H9 (cell line): ENCODE measurements at regions not wholly inside any gene's neighbourhood (a gene's known extent, or its start where the extent isn't known, plus 50 kb on each side); places are given as distances from the start of the nearest gene placed in this dataset.

Experiments
- DNase-seq: peaks from one replicate; pipeline ENCODE4 v3.0.0-alpha.2; 2017
- H2AFZ ChIP-seq: one replicate; pipeline ENCODE4 v1.6.1; 2013; ENCODE audit warnings: mild to moderate bottlenecking, low read length, control low read depth, moderate library complexity
- H2AK5ac ChIP-seq: 2 replicates; pipeline ENCODE4 v1.6.1; 2013; ENCODE audit warnings: low read length, control low read depth, mixed read lengths; ENCODE audit not compliant: insufficient read length
- H2BK120ac ChIP-seq: one replicate; pipeline ENCODE4 v1.6.1; 2013; ENCODE audit warnings: low read depth, mild to moderate bottlenecking, low read length, control low read depth, inconsistent platforms; ENCODE audit not compliant: poor library complexity, severe bottlenecking
- H2BK12ac ChIP-seq: 2 replicates; pipeline ENCODE4 v1.6.1; 2013; ENCODE audit warnings: low read length, control low read depth, mixed read lengths, low read depth; ENCODE audit not compliant: insufficient read length
- H2BK15ac ChIP-seq: 2 replicates; pipeline ENCODE4 v1.6.1; 2013; ENCODE audit warnings: low read depth, low read length, control low read depth
- H2BK20ac ChIP-seq: one replicate; pipeline ENCODE4 v1.6.1; 2013; ENCODE audit warnings: low read depth, mild to moderate bottlenecking, low read length, control low read depth, inconsistent platforms; ENCODE audit not compliant: poor library complexity, severe bottlenecking
- H2BK5ac ChIP-seq: 2 replicates; pipeline ENCODE4 v1.6.1; 2013; ENCODE audit warnings: low read length, control low read depth, mixed read lengths; ENCODE audit not compliant: insufficient read length
- H3K14ac ChIP-seq: 2 replicates; pipeline ENCODE4 v1.6.1; 2013; ENCODE audit warnings: low read length, control low read depth; ENCODE audit not compliant: insufficient read depth
- H3K18ac ChIP-seq: 2 replicates; pipeline ENCODE4 v1.6.1; 2013; ENCODE audit warnings: low read depth, mild to moderate bottlenecking, mixed read lengths, low read length, control low read depth; ENCODE audit not compliant: insufficient read length
- H3K23ac ChIP-seq: 2 replicates; pipeline ENCODE4 v1.6.1; 2013; ENCODE audit warnings: low read length, control low read depth, mixed read lengths, low read depth; ENCODE audit not compliant: insufficient read length
- H3K23me2 ChIP-seq: 2 replicates; pipeline ENCODE4 v1.6.1; 2013; ENCODE audit warnings: low read depth, mild to moderate bottlenecking, mixed read lengths, low read length, control low read depth; ENCODE audit not compliant: insufficient read length, poor library complexity, severe bottlenecking
- H3K27ac ChIP-seq: 2 replicates; pipeline ENCODE4 v1.5.1; 2013; ENCODE audit warnings: low read length, control low read depth, mixed read lengths, low read depth; ENCODE audit not compliant: insufficient read length
- H3K27me3 ChIP-seq: 2 replicates; pipeline ENCODE4 v1.6.1; 2013; ENCODE audit warnings: low read length, control low read depth, inconsistent platforms; ENCODE audit not compliant: insufficient read depth
- H3K4ac ChIP-seq: 2 replicates; pipeline ENCODE4 v1.6.1; 2013; ENCODE audit warnings: low read depth, mild to moderate bottlenecking, control low read depth, inconsistent platforms, low read length, moderate library complexity
- H3K4me1 ChIP-seq: 2 replicates; pipeline ENCODE4 v1.6.1; 2013; ENCODE audit warnings: low read length, control low read depth, inconsistent platforms; ENCODE audit not compliant: insufficient read depth
- H3K4me2 ChIP-seq: 2 replicates; pipeline ENCODE4 v1.6.1; 2013; ENCODE audit warnings: low read length, control low read depth, mixed read lengths; ENCODE audit not compliant: insufficient read length, insufficient read depth
- H3K56ac ChIP-seq: 2 replicates; pipeline ENCODE4 v1.6.1; 2013; ENCODE audit warnings: low read depth, mild to moderate bottlenecking, mixed read lengths, low read length, control low read depth; ENCODE audit not compliant: insufficient read length
- H3K79me1 ChIP-seq: 2 replicates; pipeline ENCODE4 v1.6.1; 2013; ENCODE audit warnings: low read depth, mild to moderate bottlenecking, moderate library complexity, low read length, control low read depth, inconsistent platforms; ENCODE audit not compliant: insufficient read depth, poor library complexity, severe bottlenecking
- H3K79me2 ChIP-seq: 2 replicates; pipeline ENCODE4 v1.6.1; 2013; ENCODE audit warnings: low read length, control low read depth, inconsistent platforms; ENCODE audit not compliant: insufficient read depth
- H3K9ac ChIP-seq: 2 replicates; pipeline ENCODE4 v1.6.1; 2013; ENCODE audit warnings: low read length, control low read depth, mixed read lengths; ENCODE audit not compliant: insufficient read length; ENCODE audit errors: extremely low read depth
- H3K9me3 ChIP-seq: one replicate; pipeline ENCODE4 v1.6.1; 2013; ENCODE audit warnings: low read depth, low read length, inconsistent platforms; ENCODE audit not compliant: control insufficient read depth
- H3T11ph ChIP-seq: one replicate; pipeline ENCODE4 v1.6.1; 2013; ENCODE audit warnings: mild to moderate bottlenecking, low read length, control low read depth, inconsistent platforms
- H4K20me1 ChIP-seq: one replicate; pipeline ENCODE4 v1.6.1; 2013; ENCODE audit not compliant: control insufficient read depth, insufficient read length, insufficient read depth
- H4K5ac ChIP-seq: 2 replicates; pipeline ENCODE4 v1.6.1; 2013; ENCODE audit warnings: low read depth, mild to moderate bottlenecking, mixed read lengths, low read length, control low read depth; ENCODE audit not compliant: insufficient read length
- H4K8ac ChIP-seq: replicated peaks from 2 replicates; pipeline ENCODE4 v1.6.1; 2013; ENCODE audit warnings: low read length, control low read depth, mixed read lengths, low read depth; ENCODE audit not compliant: insufficient read length
- H4K91ac ChIP-seq: 2 replicates; pipeline ENCODE4 v1.6.1; 2013; ENCODE audit warnings: low read depth, mild to moderate bottlenecking, moderate library complexity, mixed read lengths, low read length, control low read depth; ENCODE audit not compliant: insufficient read length
- H3K27ac Mint-ChIP-seq, 3 experiments: 2 replicates in 2 of 3; 3 replicates in 1 of 3; pipeline ENCODE4 v1.8.0; 2020 to 2021; ENCODE audit warnings: mixed read lengths in 3 of 3, mild to moderate bottlenecking in 1 of 3, moderate library complexity in 1 of 3
- H3K27me3 Mint-ChIP-seq: 2 replicates; pipeline ENCODE4 v1.8.0; 2021; ENCODE audit warnings: low read depth, mild to moderate bottlenecking, moderate library complexity, mixed read lengths
- H3K36me3 Mint-ChIP-seq, 3 experiments: 2 replicates in 2 of 3; 3 replicates in 1 of 3; pipeline ENCODE4 v1.8.0; 2020 to 2021; ENCODE audit warnings: low read depth in 3 of 3, mixed read lengths in 3 of 3; ENCODE audit not compliant: insufficient read depth in 1 of 3
- H3K4me1 Mint-ChIP-seq, 2 experiments: 2 replicates each; pipeline ENCODE4 v1.8.0; 2020; ENCODE audit warnings: mixed read lengths in 2 of 2
- H3K4me3 Mint-ChIP-seq, 2 experiments: 2 replicates in 1 of 2; 3 replicates in 1 of 2; pipeline ENCODE4 v1.8.0; 2020 to 2021; ENCODE audit warnings: mild to moderate bottlenecking in 2 of 2, mixed read lengths in 2 of 2, moderate library complexity in 1 of 2
- H3K9me3 Mint-ChIP-seq, 2 experiments: 2 replicates in 1 of 2; 3 replicates in 1 of 2; pipeline ENCODE4 v1.8.0; 2020; ENCODE audit warnings: mild to moderate bottlenecking in 2 of 2, mixed read lengths in 2 of 2, moderate library complexity in 1 of 2
- CTCF ChIP-seq: fragments of 200-600 bp; sonication (generic); conservative IDR thresholded peaks from 3 replicates; pipeline ENCODE4 v1.8.0; 2021; ENCODE audit warnings: antibody characterized with exemption, mild to moderate bottlenecking
- WGBS: extraction: QIAGEN DNeasy Blood & Tissue Kit; methylation state at CpG from one replicate; pipeline ENCODE4 v1.1.7; 2013; ENCODE audit warnings: missing lambda C conversion rate, low lambda C conversion rate, mixed read lengths; ENCODE audit not compliant: insufficient read length; ENCODE audit errors: extremely low coverage; 5-methylcytosine and 5-hydroxymethylcytosine counted together

DNA sequence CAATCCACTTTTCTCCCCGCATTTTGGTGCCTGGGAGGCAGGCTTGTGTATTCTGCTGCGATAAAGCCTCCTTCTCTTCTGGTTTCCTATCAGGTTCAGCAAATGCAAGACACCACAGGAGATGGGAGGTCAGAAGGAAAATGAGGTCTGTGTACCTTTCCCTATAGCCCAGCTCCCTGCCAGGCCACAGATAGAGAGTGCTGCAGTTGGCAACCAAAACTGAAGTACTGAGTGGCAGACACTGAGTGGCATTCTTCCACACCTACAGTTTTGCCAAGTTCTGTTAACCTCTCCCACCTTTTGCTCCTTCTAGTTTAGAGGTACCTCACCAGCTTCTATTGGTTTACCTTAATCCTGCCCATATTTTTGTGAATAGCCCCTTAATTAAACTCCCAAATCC is 948.4 kb downstream of the SORCS1 start:
- Histone ChIP-seq H3K4me2 (no peak overlapping the region), H2BK15ac (no peak overlapping the region), H3K4ac (no peak overlapping the region), H3K23me2 (no peaks in the 10 kb centered on the region), H3K56ac (no peak overlapping the region), H3T11ph (no peak overlapping the region), H3K9ac (no peak overlapping the region), H3K27ac (no peak overlapping the region), H2BK20ac (no peak overlapping the region), H3K18ac (no peak overlapping the region), H2AFZ (no peak overlapping the region), H4K20me1 (no peaks in the 10 kb centered on the region), H3K14ac (no peak overlapping the region), H4K5ac (no peak overlapping the region), H3K79me2 (no peaks in the 10 kb centered on the region), H2AK5ac (no peak overlapping the region), H3K23ac (no peak overlapping the region), H2BK12ac (no peak overlapping the region), H3K79me1 (no peaks in the 10 kb centered on the region), H4K91ac (no peak overlapping the region), H3K27me3 (no peaks in the 10 kb centered on the region), H2BK5ac (no peak overlapping the region), H4K8ac (no peak overlapping the region), H2BK120ac (no peak overlapping the region), H3K9me3 (no peaks in the 10 kb centered on the region), H3K4me1 (no peaks in the 10 kb centered on the region)
- no peaks in the 10 kb centered on the region; a peak in 1 of 5 replicates for H3K9me3 Mint-ChIP-seq
- H3K27ac Mint-ChIP-seq, result no peak overlapping the region
- TF ChIP-seq CTCF, result no peak
- no peaks in the 10 kb centered on the region; the same call in none of the 2 replicates for H3K27me3 Mint-ChIP-seq
- H3K36me3 Mint-ChIP-seq, result no peaks in the 10 kb centered on the region; a peak in 1 of 7 replicates
- no peak overlapping the region for H3K4me3 Mint-ChIP-seq
- DNase-seq, result no peak
- H3K4me1 Mint-ChIP-seq, result no peaks in the 10 kb centered on the region
- no CpG with 5 or more reads among the region's 2 CpGs for WGBS
